Ishikawa (cell line): ENCODE measurements at regions not wholly inside any gene's neighbourhood (a gene's known extent, or its start where the extent isn't known, plus 50 kb on each side); places are given as distances from the start of the nearest gene placed in this dataset.

ENCODE experiments used
- CEBPB ChIP-seq: IDR thresholded peaks from 2 replicates; pipeline ENCODE4 v1.6.1; 2012
- CREB1 ChIP-seq: IDR thresholded peaks from 2 replicates; pipeline ENCODE4 v1.6.1; 2012; ENCODE audit warnings: low read depth
- EGR1 ChIP-seq: IDR thresholded peaks from 2 replicates; pipeline ENCODE4 v1.6.1; 2012
- EP300 ChIP-seq: IDR thresholded peaks from 2 replicates; pipeline ENCODE4 v1.6.1; 2012; ENCODE audit warnings: borderline replicate concordance
- FOXM1 ChIP-seq: IDR thresholded peaks from 2 replicates; pipeline ENCODE4 v1.6.1; 2012; ENCODE audit warnings: low read depth, borderline replicate concordance
- NFIC ChIP-seq: IDR thresholded peaks from 2 replicates; pipeline ENCODE4 v1.6.1; 2012
- RAD21 ChIP-seq: IDR thresholded peaks from 2 replicates; pipeline ENCODE4 v1.6.1; 2012; ENCODE audit warnings: low read depth
- REST ChIP-seq: IDR thresholded peaks from 2 replicates; pipeline ENCODE4 v1.6.1; 2012; ENCODE audit warnings: low read depth, mild to moderate bottlenecking
- TAF1 ChIP-seq: IDR thresholded peaks from 2 replicates; pipeline ENCODE4 v1.6.1; 2012; ENCODE audit warnings: low read depth, mild to moderate bottlenecking
- TCF12 ChIP-seq: IDR thresholded peaks from 2 replicates; pipeline ENCODE4 v1.6.1; 2012; ENCODE audit warnings: low read depth
- TEAD4 ChIP-seq: IDR thresholded peaks from 2 replicates; pipeline ENCODE4 v1.6.1; 2012
- USF1 ChIP-seq: IDR thresholded peaks from 2 replicates; pipeline ENCODE4 v1.6.1; 2012
- YY1 ChIP-seq: IDR thresholded peaks from 2 replicates; pipeline ENCODE4 v1.6.1; 2012; ENCODE audit warnings: low read depth
- ZBTB7A ChIP-seq: IDR thresholded peaks from 2 replicates; pipeline ENCODE4 v1.6.1; 2012; ENCODE audit warnings: low read depth
- TF ChIP-seq, protein P1 (sequence below): IDR thresholded peaks from 2 replicates; pipeline ENCODE4 v1.6.1; 2012

DNA sequence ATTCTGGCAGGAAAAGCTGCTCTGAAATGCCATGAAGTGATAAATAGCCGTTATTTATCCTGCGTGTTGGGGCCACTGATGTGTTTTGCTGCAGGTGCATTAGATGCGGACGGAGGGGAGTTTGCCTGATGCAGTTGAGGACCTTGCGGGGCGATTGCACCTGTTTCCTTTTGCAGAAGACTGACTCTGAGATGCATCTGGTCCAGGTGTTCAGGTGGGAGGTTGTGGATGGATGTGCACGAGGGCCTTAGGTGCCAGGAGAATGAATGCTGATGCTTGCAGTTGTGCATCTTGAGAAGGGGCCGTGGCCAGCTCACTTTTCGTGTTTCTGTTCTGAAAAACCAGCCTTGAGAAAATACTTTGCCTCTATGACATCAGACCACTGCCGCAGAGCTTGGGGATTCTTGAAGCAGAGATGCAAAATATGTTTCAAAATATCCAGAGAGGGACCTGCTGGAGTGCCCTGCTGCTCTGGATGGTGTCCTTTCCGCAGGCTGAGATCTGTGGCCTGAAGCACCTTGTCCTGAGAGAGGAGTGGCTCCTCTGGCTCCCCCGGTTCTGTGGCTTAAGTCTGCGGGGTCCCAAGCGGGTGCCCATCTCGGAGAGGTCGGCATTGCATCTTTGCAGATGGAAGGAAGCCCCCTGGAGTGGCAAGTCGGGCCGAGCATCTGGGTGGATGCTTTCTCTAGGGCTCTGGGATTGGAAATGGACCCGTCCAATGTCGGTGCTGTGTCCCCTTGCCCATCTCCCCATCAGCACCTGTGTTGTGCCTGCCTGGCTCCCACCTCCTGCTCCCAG is 1031.1 kb downstream of the TBC1D22A start:
- TF ChIP-seq CEBPB: no peak
- TF ChIP-seq, protein P1, sequence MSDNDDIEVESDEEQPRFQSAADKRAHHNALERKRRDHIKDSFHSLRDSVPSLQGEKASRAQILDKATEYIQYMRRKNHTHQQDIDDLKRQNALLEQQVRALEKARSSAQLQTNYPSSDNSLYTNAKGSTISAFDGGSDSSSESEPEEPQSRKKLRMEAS: no peak
- no peak for TF ChIP-seq EP300
- TF ChIP-seq EGR1: no peak
- TF ChIP-seq YY1: no peak
- no peak for TF ChIP-seq TCF12
- no peak for TF ChIP-seq ZBTB7A
- TF ChIP-seq RAD21: no peak
- TF ChIP-seq USF1: no peak
- TF ChIP-seq REST: no peak
- no peak for TF ChIP-seq CREB1
- no peak for TF ChIP-seq TEAD4
- no peak for TF ChIP-seq NFIC
- no peak for TF ChIP-seq FOXM1
- TF ChIP-seq TAF1: no peak

DNA sequence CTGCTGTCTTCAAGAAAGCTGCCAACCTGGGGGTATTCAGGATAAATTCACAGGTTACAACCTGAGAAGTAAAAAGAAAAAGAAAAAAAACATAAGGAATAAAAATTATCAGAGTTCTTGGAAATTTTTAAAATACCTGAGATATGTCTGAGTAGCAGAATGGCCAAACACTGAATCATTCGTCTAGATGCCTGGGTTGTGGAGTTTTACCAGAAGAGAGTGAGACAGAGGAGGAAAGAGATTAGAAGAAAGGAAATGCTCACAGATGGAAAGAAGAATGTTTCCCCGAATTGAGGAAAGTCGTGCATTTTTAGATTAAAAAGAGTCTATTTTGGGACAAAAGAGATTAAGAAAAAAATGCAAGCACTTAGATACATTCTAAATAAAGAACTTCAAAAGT is 1026.7 kb downstream of the TBC1D22A start:
- TF ChIP-seq RAD21 (no peak), FOXM1 (no peak), TAF1 (no peak), NFIC (no peak), ZBTB7A (no peak)
- TF ChIP-seq, protein P1: no peak

DNA sequence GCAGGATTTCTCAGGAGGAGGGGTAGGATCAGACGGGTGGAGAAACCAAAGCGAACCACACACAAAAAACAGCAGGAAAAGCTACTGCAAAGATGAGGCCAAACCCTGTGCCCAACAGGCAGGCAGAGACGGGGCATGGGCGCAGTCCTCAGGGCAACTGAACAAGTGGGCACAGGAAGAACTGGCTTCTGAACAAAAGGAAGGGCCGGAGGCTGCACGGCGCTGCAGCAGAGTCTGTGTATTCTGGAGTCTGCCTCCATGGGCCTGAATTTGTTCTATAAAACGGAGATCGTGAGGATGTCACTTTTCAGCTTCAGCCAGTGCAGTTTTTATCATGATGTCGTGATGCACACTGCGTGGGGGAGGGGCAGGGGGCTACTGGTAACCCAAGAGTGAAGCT is 1026.0 kb downstream of the TBC1D22A start:
- TF ChIP-seq TCF12 (no peak), EGR1 (no peak), EP300 (no peak), TAF1 (no peak), NFIC (no peak), CEBPB (no peak), ZBTB7A (no peak), USF1 (no peak), FOXM1 (no peak), TEAD4 (no peak), REST (no peak), YY1 (no peak)
- TF ChIP-seq, protein P1: no peak

DNA sequence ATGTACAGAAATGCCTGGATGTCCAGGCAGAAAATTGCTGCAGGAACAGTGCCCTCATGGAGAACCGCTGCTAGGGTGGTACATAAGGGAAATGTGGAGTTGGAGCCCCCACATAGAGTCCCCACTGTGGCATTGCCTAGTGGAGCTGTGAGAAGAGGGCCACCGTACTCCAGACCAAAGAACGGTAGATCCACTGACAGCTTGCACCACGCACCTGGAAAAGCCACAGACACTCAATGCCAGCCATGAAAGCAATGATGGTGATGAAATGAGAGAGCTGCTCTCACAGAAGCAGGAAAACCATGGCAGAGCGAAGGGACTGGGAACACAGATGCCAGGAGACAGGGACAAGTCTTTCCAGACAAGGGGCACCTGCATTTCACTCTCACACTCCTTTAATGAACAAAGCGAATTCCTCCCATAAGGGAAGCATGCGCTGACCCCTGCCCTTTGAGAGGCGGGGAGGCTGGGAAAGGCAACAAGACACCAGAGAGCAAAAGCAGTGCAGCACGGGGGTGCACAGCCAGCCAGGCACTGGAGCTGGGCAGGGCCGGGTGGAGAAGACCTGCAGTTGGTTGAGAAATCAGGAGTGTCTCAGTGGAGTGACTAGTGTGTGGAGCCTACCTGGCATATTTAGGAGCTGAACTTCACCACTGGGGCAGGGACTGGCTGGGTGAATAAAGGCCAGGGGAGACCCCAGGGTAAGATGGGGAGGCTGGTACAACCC is 1025.2 kb downstream of the TBC1D22A start:
- TF ChIP-seq, protein P1: no peak
- TF ChIP-seq NFIC (no peak), EGR1 (no peak), FOXM1 (no peak), CEBPB (no peak), YY1 (no peak), RAD21 (no peak), CREB1 (no peak), ZBTB7A (no peak), USF1 (no peak), TEAD4 (no peak), REST (no peak), TAF1 (no peak), TCF12 (no peak), EP300 (no peak)
